ENCODE measurements at regions not wholly inside any gene's neighbourhood (a gene's known extent, or its start where the extent isn't known, plus 50 kb on each side); places are given as distances from the start of the nearest gene placed in this dataset.

- no peak for TF ChIP-seq POLR2A (IDR thresholded peaks at IDR 0.05)
- TF ChIP-seq, protein P1, sequence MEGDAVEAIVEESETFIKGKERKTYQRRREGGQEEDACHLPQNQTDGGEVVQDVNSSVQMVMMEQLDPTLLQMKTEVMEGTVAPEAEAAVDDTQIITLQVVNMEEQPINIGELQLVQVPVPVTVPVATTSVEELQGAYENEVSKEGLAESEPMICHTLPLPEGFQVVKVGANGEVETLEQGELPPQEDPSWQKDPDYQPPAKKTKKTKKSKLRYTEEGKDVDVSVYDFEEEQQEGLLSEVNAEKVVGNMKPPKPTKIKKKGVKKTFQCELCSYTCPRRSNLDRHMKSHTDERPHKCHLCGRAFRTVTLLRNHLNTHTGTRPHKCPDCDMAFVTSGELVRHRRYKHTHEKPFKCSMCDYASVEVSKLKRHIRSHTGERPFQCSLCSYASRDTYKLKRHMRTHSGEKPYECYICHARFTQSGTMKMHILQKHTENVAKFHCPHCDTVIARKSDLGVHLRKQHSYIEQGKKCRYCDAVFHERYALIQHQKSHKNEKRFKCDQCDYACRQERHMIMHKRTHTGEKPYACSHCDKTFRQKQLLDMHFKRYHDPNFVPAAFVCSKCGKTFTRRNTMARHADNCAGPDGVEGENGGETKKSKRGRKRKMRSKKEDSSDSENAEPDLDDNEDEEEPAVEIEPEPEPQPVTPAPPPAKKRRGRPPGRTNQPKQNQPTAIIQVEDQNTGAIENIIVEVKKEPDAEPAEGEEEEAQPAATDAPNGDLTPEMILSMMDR (IDR thresholded peaks at IDR 0.05): no peak
Measured at GRCh38 chr2:64796926-64797325, 143.2 kb upstream of the SERTAD2 start.
